NB4 (cell line): ENCODE measurements at regions not wholly inside any gene's neighbourhood (a gene's known extent, or its start where the extent isn't known, plus 50 kb on each side); places are given as distances from the start of the nearest gene placed in this dataset.

Experiments
- CTCF ChIP-seq: IDR thresholded peaks from one replicate; pipeline ENCODE4 v1.5.1; 2012; ENCODE audit warnings: low read depth, low read length
- POLR2A ChIP-seq: IDR thresholded peaks from 2 replicates; pipeline ENCODE4 v1.6.1; 2011; ENCODE audit warnings: mild to moderate bottlenecking; ENCODE audit not compliant: insufficient read length; ENCODE audit errors: extremely low read depth

GRCh38 chr6:71198908-71199307 is 89.7 kb upstream of the OGFRL1 start:
- TF ChIP-seq CTCF, result no peak
- no peak for TF ChIP-seq POLR2A
